Muscle of leg (tissue), 3 donors: ENCODE measurements at regions not wholly inside any gene's neighbourhood (a gene's known extent, or its start where the extent isn't known, plus 50 kb on each side); places are given as distances from the start of the nearest gene placed in this dataset.
"Not testable (repeated sequence)": the region's sequence is repeated elsewhere in the genome, so short reads cannot be mapped to it uniquely, and the experiment has no call there.

Experiments used
- DNase-seq: peaks from one replicate; pipeline ENCODE4 v3.0.0; 2013
- H3K27ac ChIP-seq: one replicate; pipeline ENCODE4 v1.5.1; 2013; ENCODE audit warnings: mild to moderate bottlenecking, low read length, control low read depth
- H3K27me3 ChIP-seq: one replicate; pipeline ENCODE4 v1.6.1; 2013; ENCODE audit warnings: low read length; ENCODE audit not compliant: control insufficient read depth, insufficient read depth
- H3K36me3 ChIP-seq: one replicate; pipeline ENCODE4 v1.6.1; 2013; ENCODE audit warnings: low read length; ENCODE audit not compliant: control insufficient read depth, insufficient read depth
- H3K4me1 ChIP-seq: one replicate; pipeline ENCODE4 v1.6.1; 2013; ENCODE audit warnings: low read length; ENCODE audit not compliant: control insufficient read depth, insufficient read depth
- H3K4me3 ChIP-seq: one replicate; pipeline ENCODE4 v1.5.1; 2013; ENCODE audit warnings: low read length, control low read depth
- H3K9me3 ChIP-seq: replicated peaks from 2 replicates; pipeline ENCODE4 v1.6.1; 2013; ENCODE audit warnings: low read depth, low read length; ENCODE audit not compliant: control insufficient read depth
- WGBS: methylation state at CpG from one replicate; pipeline ENCODE4 v1.1.5; 2013; ENCODE audit warnings: missing lambda C conversion rate; ENCODE audit not compliant: insufficient coverage; 5-methylcytosine and 5-hydroxymethylcytosine counted together

DNA sequence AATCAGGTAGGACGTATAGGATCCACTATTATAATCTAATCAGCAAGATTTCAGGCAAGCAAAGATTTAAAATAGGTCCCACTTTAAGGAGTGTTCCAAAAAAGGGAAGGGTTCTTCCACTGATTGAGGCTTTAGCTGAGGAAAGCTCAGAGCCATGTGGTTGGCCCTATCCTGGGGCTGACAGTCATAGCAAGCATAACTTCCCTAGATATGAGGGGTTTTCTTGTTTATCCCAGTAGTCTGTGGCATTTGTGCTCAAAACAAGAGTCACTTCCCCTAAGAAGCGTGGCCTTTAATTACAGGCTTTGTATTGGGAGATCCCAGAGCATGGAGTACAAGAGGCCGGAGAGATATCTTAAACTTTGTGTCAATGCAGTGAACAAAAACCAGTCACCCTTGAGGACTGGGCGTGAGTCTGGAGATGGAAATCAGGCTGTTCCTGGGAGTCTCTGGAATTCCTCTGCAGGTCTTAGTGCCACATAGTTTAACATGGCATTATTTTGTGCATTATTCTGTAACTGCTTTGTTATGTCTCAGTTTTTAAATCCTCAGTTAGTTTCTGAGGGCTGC lies 136.9 kb upstream of the FBXO11 start:
- H3K27ac ChIP-seq = no peak overlapping the region
- H3K4me3 ChIP-seq = no peak overlapping the region
- H3K4me1 ChIP-seq = no peaks in the 10 kb centered on the region
- no peaks in the 10 kb centered on the region for H3K36me3 ChIP-seq
- 87% methylated on average over 3 of the region's 4 CpGs for WGBS
- H3K27me3 ChIP-seq = no peaks in the 10 kb centered on the region
- H3K9me3 ChIP-seq = no peaks in the 10 kb centered on the region
- DNase-seq = peak; percentile 25

- H3K27me3 ChIP-seq = no peaks in the 10 kb centered on the region
- H3K9me3 ChIP-seq = no peaks in the 10 kb centered on the region
- DNase-seq = no peak
- no peak overlapping the region for H3K27ac ChIP-seq
- H3K4me1 ChIP-seq = peaks cover under 1% of the 10 kb centered on the region
- H3K4me3 ChIP-seq = no peak overlapping the region
- WGBS = 100% methylated on average over 1 of the region's 3 CpGs
- H3K36me3 ChIP-seq = no peaks in the 10 kb centered on the region
Observed at GRCh38 chr2:48043746-48044145, 137.4 kb upstream of the FBXO11 start.

GRCh38 chr2:48045613-48046012 lies 139.3 kb upstream of the FBXO11 start:
- Histone ChIP-seq H3K4me3 (no peak overlapping the region), H3K4me1 (peaks cover 7% of the 10 kb centered on the region), H3K36me3 (no peaks in the 10 kb centered on the region), H3K9me3 (no peaks in the 10 kb centered on the region), H3K27ac (no peak overlapping the region), H3K27me3 (no peaks in the 10 kb centered on the region)
- WGBS = no CpG with 5 or more reads among the region's 1 CpG
- peak; percentile 53 for DNase-seq

- 33% methylated on average over 1 of the region's 3 CpGs for WGBS
- Histone ChIP-seq H3K27ac (peak overlapping the region; percentile 84), H3K36me3 (no peaks in the 10 kb centered on the region), H3K27me3 (no peaks in the 10 kb centered on the region), H3K4me3 (no peak overlapping the region), H3K4me1 (peaks cover 7% of the 10 kb centered on the region), H3K9me3 (no peaks in the 10 kb centered on the region)
- peak; percentile 97 for DNase-seq
Observed at GRCh38 chr2:48048476-48049171, 142.3 kb upstream of the FBXO11 start.

DNA sequence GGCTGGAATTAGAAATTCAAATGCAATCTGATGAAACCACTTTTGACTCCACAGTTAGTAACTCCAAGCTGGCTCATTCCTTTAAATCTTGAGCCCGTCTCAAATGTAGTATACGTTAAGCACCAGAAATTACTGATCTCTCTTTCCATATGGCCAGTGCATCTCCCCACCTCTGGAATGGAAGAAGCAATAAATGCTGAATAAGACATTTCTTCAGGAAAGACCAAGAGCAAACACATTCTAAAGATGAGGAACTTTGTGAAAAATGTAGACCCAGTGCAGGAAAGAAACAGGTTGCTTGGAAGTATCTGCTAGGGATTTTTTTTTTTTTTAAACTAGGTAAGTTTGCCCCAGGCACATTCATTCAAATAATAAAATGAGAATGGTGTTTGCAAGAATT lies 143.1 kb upstream of the FBXO11 start:
- Histone ChIP-seq H3K4me1 (peaks cover 7% of the 10 kb centered on the region), H3K36me3 (no peaks in the 10 kb centered on the region), H3K9me3 (no peaks in the 10 kb centered on the region), H3K27ac (peak overlapping the region; percentile 84), H3K27me3 (no peaks in the 10 kb centered on the region), H3K4me3 (no peak overlapping the region)
- DNase-seq = peak; percentile 48
- no CpG with 5 or more reads among the region's 2 CpGs for WGBS

DNA sequence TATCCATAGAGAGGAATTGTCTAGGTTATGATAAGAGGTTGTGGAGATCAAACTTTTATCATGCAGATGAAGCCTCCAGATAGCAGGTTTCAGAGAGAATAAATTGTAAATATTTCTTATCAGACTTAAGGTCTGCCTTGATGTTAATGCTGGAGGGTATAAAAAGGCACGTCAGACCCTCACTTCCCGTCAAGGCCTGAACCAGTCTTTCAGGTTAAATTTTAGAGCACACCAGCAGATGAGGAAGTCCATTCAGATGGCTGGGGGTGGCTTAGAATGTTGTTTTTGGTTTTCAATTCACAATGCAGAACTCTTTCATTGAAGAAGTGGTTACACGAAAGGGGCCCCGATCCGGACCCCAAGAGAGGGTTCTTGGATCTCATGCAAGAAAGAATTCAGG lies 144.4 kb upstream of the FBXO11 start:
- Histone ChIP-seq H3K36me3 (no peaks in the 10 kb centered on the region), H3K27me3 (no peaks in the 10 kb centered on the region), H3K27ac (no peak overlapping the region), H3K4me1 (peaks cover 7% of the 10 kb centered on the region), H3K9me3 (no peaks in the 10 kb centered on the region), H3K4me3 (no peak overlapping the region)
- 93% methylated on average over 5 of the region's 5 CpGs for WGBS
- DNase-seq = no peak

DNA sequence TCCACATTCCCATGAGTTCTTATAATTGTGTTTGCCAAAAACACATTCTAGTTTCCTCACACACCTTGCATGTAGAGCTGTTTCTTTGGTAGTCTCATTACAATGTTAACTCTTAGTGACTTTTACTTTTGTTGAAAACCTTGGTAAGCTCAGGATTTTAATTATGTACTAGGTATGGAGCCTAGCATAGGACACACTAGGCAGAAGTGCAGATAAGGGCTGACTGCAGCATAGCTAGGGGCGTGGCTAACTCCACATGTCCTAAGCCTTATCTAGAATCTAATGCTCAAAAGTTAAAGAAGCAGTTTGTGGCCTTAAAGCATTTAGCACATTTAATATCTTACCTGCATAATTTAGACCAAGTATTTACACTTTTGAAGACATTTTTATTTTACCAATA lies 153.7 kb upstream of the FBXO11 start:
- Histone ChIP-seq H3K9me3 (no peaks in the 10 kb centered on the region), H3K4me1 (no peaks in the 10 kb centered on the region)
- WGBS = 63% methylated on average over 1 of the region's 1 CpG

DNA sequence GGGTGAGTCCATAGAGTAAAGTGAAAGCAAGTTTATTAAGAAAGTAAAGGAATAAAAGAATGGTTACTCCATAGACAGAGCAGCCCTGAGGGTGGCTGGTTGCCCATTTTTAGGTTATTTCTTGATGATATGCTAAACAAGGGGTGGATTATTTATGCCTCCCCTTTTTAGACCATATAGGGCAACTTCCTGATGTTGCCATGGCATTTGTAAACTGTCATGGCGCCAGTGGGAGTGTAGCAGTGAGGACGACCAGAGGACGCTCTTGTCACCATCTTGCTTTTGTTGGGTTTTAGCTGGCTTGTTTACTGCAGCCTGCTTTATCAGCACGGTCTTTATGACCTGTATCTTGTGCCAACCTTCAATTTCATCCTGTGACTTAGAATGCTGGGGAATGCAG lies 155.4 kb upstream of the FBXO11 start:
- not testable (repeated sequence) for H3K4me1 ChIP-seq
- WGBS = 50% methylated on average over 1 of the region's 4 CpGs

More for the DNA sequence above, 153.7 kb upstream of the FBXO11 start:
- DNase-seq = no peak
- H3K4me3 ChIP-seq = no peak overlapping the region
- no peak overlapping the region for H3K27ac ChIP-seq
- H3K27me3 ChIP-seq = no peaks in the 10 kb centered on the region
- no peaks in the 10 kb centered on the region for H3K36me3 ChIP-seq

GRCh38 chr2:48065096-48065495 lies 158.8 kb upstream of the FBXO11 start:
- no peaks in the 10 kb centered on the region for H3K9me3 ChIP-seq
- H3K27me3 ChIP-seq = no peaks in the 10 kb centered on the region
- peaks cover 3% of the 10 kb centered on the region for H3K4me1 ChIP-seq
- H3K36me3 ChIP-seq = no peaks in the 10 kb centered on the region
- no peak overlapping the region for H3K4me3 ChIP-seq
- H3K27ac ChIP-seq = no peak overlapping the region
- DNase-seq = no peak

More for the DNA sequence above, 155.4 kb upstream of the FBXO11 start:
- DNase-seq, H3K36me3 ChIP-seq, H3K27ac ChIP-seq, H3K9me3 ChIP-seq, H3K4me3 ChIP-seq, H3K27me3 ChIP-seq: not testable (repeated sequence)

- WGBS = no CpG with 5 or more reads among the region's 2 CpGs
- Histone ChIP-seq H3K4me1 (peaks cover 3% of the 10 kb centered on the region), H3K9me3 (no peaks in the 10 kb centered on the region), H3K27me3 (no peaks in the 10 kb centered on the region), H3K36me3 (no peaks in the 10 kb centered on the region), H3K27ac (no peak overlapping the region), H3K4me3 (no peak overlapping the region)
- no peak for DNase-seq
Observed at GRCh38 chr2:48066000-48066399, 159.7 kb upstream of the FBXO11 start.

DNA sequence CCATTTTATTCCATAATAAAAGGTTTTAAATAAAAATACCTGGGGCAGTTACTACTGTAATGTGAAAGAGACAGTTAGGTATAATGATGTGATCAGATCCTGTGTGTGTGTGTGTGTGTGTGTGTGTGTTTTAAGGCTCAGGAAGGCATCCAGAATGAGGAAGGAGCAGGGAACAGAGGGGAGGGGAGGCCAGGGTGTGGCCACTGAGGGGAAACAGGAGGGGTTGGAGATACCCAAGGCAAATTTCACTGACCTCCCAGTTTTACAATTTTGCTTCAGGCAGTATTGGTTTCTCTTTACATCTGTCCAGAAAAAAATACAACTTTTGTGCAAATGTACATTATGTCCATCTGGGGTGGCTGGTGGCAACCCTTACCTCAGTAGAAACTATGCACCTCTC lies 163.5 kb upstream of the FBXO11 start:
- H3K27ac ChIP-seq = no peak overlapping the region
- H3K9me3 ChIP-seq = no peaks in the 10 kb centered on the region
- H3K36me3 ChIP-seq = no peaks in the 10 kb centered on the region
- no peak for DNase-seq
- H3K27me3 ChIP-seq = no peaks in the 10 kb centered on the region
- peaks cover 3% of the 10 kb centered on the region for H3K4me1 ChIP-seq
- no peak overlapping the region for H3K4me3 ChIP-seq
